D721Med (cell line): ENCODE measurements at regions not wholly inside any gene's neighbourhood (a gene's known extent, or its start where the extent isn't known, plus 50 kb on each side); places are given as distances from the start of the nearest gene placed in this dataset.

ENCODE experiments used
- DNase-seq: peaks from one replicate; pipeline ENCODE4 v3.0.0; 2011; ENCODE audit warnings: low spot score; ENCODE audit not compliant: insufficient read length
- FAIRE-seq: peaks from 2 replicates; lab custom pipeline; 2011; peaks lifted over from hg19 to GRCh38; lab: Jason Lieb, UNC
- CTCF ChIP-seq: IDR thresholded peaks from 2 replicates; pipeline ENCODE4 v1.5.1; 2012; ENCODE audit warnings: mild to moderate bottlenecking, control low read depth; ENCODE audit not compliant: insufficient read depth; ENCODE audit errors: missing control alignments

GRCh38 chr7:92925876-92926696 lies 89.7 kb upstream of the CDK6 start:
- TF ChIP-seq CTCF: no peak
- FAIRE-seq: no peak
- DNase-seq: no peak

DNA sequence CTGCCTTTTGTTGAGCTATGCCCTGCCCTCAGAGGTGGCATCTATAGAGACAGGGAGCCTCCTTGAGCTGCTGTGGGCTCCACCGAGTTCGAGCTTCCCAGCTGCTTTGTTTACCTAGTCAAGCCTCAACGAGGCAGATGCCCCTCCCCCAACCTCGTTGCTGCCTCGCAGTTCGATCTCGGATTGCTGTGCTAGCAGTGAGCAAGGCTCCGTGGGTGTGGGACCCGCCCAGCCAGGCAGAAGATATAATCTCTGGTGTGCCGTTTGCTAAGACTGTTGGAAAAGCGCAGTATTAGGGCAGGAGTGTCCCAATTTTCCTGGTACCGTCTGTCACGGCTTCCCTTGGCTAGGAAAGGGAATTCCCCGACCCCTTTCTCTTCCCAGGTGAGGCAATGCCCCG lies 88.4 kb upstream of the CDK6 start:
- FAIRE-seq (no peak), DNase-seq (no peak)
- TF ChIP-seq CTCF: no peak

DNA sequence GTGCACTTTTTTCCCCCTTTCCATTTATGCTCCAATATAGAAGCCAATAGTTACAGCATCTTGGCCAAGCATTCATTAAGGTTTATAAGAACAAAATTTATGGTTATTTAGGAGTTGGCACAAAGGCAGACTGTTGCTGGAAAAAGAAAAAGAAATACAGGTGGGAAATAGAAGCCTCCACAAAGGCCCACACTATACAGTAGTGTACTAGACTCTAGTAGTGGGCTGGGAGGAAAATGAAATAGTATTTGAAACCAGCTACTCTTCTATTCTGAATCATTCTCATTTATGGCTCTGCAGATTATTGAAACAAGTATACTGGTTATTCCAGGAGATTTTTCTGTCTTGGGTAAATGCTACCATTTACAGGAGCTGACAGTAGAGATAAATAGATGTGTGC lies 80.9 kb upstream of the CDK6 start:
- FAIRE-seq (no peak), DNase-seq (no peak)
- no peak for TF ChIP-seq CTCF

DNA sequence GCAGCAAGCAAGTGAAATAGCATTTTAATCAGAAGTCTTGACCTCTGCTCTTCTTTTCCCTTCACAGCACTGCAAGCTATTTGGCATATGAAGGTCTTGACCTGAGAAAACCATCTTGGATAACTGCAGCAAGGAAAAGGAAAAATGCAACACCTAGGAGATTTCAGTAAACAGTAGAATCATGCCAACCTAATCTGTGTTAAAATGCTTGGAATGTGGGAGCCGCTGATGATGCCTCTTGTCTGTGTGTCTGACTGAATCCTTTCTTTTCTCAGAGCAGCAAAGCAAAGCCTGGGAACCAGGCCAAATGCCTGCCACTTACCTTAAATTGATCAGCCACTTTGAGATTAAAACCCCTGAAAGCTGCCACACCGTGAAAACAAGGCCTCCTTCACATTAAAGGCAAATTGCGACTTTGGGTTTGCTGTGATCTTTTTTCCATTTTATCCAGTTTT lies 80.4 kb upstream of the CDK6 start:
- TF ChIP-seq CTCF: no peak
- DNase-seq (no peak), FAIRE-seq (no peak)

DNA sequence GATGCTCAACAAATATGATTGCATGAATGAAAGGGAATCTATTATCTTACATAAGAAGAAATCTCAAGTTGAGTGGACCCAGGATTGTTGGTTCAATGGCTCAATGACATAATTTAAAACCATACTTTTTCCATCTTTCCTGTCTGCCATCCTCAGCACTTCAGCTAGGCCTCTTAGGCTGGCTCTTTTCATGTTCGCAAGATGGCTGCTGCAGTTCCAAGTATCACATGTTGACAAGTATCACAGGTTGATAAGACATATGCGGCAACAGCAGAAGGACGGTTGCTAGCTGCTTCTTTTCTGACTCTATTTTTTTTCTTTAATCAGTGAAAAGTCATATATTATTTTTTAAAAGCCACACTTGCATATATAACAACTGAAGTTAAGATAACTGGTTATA lies 79.0 kb upstream of the CDK6 start:
- TF ChIP-seq CTCF: no peak
- FAIRE-seq (no peak), DNase-seq (no peak)

DNA sequence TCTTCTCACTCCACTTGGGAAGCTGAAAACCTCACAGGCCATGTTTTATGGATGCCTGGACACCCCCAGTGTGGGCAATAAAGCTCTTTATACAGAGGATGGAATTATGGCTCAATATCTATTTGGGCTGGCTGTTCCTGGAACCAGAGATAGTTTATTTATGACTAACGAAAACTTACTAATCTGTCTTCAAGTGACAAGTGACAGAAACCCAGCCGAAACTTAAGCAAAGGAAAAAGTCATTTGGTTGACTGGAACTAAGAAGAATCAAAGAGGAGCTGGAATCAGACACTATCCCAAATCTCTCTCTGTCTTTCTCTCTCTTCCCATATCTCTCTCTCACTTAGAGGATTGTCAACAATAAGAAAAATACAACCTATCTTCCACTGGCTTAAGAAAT lies 78.3 kb upstream of the CDK6 start:
- no peak for FAIRE-seq
- DNase-seq: no peak
- no peak for TF ChIP-seq CTCF

GRCh38 chr7:92913849-92914248 lies 77.5 kb upstream of the CDK6 start:
- no peak for TF ChIP-seq CTCF
- FAIRE-seq (no peak), DNase-seq (no peak)
